ENCODE measurements at regions not wholly inside any gene's neighbourhood (a gene's known extent, or its start where the extent isn't known, plus 50 kb on each side); places are given as distances from the start of the nearest gene placed in this dataset.

DNA sequence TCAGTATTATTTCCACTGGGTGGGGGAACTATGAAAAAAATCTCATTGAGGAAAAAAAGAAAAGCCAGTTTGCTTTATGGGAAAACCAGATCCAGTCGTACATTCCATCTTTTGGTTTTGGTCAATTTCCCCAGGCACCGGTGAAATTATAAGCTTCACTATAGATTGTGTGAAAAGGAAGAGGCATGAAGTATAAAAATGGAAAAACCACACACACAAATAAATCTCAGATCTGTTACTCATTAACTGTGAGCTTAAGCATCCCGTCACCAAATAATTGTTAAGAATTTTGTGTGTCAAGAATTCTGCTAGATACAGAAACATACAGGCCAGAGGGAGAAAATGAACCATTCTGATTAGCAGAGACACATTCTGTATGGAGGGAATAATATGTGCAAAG is 405.5 kb upstream of the CELF2 start:
- TF ChIP-seq, protein P1, sequence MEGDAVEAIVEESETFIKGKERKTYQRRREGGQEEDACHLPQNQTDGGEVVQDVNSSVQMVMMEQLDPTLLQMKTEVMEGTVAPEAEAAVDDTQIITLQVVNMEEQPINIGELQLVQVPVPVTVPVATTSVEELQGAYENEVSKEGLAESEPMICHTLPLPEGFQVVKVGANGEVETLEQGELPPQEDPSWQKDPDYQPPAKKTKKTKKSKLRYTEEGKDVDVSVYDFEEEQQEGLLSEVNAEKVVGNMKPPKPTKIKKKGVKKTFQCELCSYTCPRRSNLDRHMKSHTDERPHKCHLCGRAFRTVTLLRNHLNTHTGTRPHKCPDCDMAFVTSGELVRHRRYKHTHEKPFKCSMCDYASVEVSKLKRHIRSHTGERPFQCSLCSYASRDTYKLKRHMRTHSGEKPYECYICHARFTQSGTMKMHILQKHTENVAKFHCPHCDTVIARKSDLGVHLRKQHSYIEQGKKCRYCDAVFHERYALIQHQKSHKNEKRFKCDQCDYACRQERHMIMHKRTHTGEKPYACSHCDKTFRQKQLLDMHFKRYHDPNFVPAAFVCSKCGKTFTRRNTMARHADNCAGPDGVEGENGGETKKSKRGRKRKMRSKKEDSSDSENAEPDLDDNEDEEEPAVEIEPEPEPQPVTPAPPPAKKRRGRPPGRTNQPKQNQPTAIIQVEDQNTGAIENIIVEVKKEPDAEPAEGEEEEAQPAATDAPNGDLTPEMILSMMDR (IDR thresholded peaks at IDR 0.05; ENCODE audit: borderline replicate concordance, control extremely low read depth, extremely low read depth, insufficient read depth, missing control alignments), result no peak
- in situ Hi-C loops (cut with MboI; ENCODE audit: low sequenced_read_pairs, unreplicated experiment), result no loop called here
- DNase-seq (ENCODE audit: low spot score), result no peak

DNA sequence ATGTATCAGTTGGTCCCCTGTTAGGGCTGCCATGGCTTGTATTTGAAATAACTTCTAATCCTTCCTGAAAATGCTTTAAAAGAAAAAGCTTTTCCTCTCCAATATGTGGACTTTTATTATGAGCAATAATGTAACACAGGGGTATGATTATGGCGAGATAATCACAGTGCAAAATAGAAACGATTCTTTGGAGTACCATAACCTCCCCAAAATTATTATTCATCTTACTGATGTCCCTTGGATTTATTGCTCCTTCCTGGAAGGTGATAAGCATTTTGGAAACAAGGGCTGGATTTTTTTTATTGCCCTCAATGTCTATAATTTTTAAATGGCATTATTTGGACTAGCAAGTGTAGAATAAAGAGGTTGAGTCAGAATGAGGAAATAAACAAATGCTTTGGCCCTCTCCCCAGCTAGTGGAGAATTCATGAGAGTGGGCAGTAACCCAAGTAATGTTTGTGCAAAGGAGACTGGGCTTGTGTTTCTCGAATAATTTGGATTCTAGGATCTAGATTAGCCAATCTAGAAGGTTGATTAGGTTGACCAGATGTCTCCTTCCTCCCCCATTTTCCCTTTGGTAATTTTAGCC is 403.9 kb upstream of the CELF2 start:
- TF ChIP-seq, protein P1 (IDR thresholded peaks at IDR 0.05; ENCODE audit: borderline replicate concordance, control extremely low read depth, extremely low read depth, insufficient read depth, missing control alignments), result no peak
- in situ Hi-C loops (cut with MboI; ENCODE audit: low sequenced_read_pairs, unreplicated experiment), result no loop called here
- no peak for DNase-seq (ENCODE audit: low spot score)

DNA sequence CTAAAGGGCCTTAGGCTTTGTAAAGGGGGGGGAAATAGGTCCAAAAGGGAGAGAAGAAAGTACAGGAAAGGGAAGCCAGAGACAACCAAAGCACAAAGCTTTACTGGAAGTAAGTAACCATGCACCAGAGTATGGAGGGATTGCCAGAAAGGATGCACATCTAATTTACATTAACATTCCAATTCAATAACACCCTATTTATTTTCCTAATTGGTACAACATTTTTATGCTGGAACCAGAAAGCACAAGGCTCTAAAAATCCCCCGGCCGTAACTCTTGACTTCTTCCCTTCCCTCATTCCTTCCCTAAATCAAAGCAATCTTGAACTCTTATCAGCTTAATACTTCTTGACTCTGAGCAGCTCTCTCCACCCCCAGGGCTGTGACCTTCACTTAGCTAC is 400.0 kb upstream of the CELF2 start:
- TF ChIP-seq, protein P1 (IDR thresholded peaks at IDR 0.05; ENCODE audit: borderline replicate concordance, control extremely low read depth, extremely low read depth, insufficient read depth, missing control alignments), result no peak

DNA sequence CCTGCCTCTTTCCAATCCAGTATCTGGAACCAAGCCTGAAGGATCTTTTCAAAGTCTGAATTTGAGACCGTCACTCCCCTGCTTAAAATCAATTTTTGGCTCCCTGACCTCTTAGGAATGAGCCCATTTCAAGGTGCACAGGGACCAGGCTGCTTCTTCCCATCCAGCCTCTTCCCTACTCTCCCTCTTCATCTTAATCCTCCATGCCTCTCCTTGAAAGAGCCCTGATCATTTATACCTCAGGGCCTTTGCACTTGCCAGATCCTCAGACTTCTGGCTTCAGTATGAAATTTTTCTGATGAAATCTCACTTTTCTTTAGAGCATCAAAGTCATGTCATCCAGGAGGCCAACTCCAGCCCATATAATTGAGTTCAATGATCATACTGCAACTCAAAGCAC is 399.5 kb upstream of the CELF2 start:
- in situ Hi-C loops (cut with MboI; ENCODE audit: low sequenced_read_pairs, unreplicated experiment), result no loop called here
- DNase-seq (ENCODE audit: low spot score), result no peak
- TF ChIP-seq, protein P1 (IDR thresholded peaks at IDR 0.05; ENCODE audit: borderline replicate concordance, control extremely low read depth, extremely low read depth, insufficient read depth, missing control alignments), result no peak

More for the DNA sequence above, 400.0 kb upstream of the CELF2 start:
- DNase-seq (ENCODE audit: low spot score), result no peak
- in situ Hi-C loops (cut with MboI; ENCODE audit: low sequenced_read_pairs, unreplicated experiment), result no loop called here

DNA sequence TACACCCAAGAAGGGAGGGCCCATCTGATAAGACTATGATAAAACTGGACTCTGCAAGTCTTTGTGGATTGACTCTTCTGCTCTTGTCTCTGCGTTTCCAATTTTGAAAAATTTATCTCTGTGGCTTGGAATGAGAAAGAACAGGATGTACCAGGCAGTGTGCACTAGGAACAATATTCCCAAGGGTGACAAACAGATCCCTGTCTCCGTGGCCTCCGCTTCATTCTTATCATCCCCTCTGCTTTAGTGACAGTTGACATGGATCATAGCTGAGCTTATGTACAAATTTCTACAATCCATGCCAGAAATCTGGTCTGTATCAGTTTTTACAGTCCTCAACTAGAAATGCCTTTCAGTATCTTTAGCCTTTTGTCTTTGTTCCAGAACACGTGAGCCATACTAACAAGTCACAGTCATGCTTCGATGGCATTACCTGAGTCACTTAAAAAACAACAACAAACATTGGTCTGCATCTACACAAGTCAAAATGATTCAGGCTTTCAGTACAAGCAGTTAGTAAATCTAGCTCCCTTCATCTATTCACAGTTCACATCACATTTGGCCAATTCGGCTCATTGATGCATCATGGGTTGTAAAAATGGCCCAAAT is 393.6 kb upstream of the CELF2 start:
- TF ChIP-seq, protein P1 (IDR thresholded peaks at IDR 0.05; ENCODE audit: borderline replicate concordance, control extremely low read depth, extremely low read depth, insufficient read depth, missing control alignments), result no peak
- DNase-seq (ENCODE audit: low spot score), result no peak
- in situ Hi-C loops (cut with MboI; ENCODE audit: low sequenced_read_pairs, unreplicated experiment), result no loop called here

DNA sequence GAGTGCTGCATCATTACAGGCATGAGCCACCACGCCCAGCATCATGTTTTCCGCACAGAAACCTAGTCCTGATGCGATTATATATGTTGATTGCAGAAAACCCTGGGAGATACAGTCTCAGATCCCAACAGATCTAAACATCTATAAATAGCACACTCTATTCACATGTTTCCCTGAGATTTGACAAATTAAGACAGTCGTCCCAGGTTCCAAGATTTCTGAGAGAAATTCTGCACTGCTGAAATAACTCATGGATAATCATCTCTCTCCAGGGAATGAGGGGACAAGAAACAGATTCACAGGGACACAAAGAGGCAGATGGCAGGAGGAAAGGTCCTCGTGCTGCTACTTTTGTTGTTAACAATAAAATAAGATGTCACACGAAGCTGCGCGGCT is 393.1 kb upstream of the CELF2 start:
- in situ Hi-C loops (cut with MboI; ENCODE audit: low sequenced_read_pairs, unreplicated experiment), result no loop called here
- DNase-seq (ENCODE audit: low spot score), result no peak
- TF ChIP-seq, protein P1 (IDR thresholded peaks at IDR 0.05; ENCODE audit: borderline replicate concordance, control extremely low read depth, extremely low read depth, insufficient read depth, missing control alignments), result no peak
